HG03045 (cell line): ENCODE measurements at regions not wholly inside any gene's neighbourhood (a gene's known extent, or its start where the extent isn't known, plus 50 kb on each side); places are given as distances from the start of the nearest gene placed in this dataset.

Experiments used
- ATAC-seq: cut with Tn5 transposase; IDR thresholded peaks from one replicate; pipeline ENCODE4 v1.9.1; 2021; ENCODE audit warnings: mild to moderate bottlenecking, moderate library complexity; ENCODE audit not compliant: unreplicated experiment

DNA sequence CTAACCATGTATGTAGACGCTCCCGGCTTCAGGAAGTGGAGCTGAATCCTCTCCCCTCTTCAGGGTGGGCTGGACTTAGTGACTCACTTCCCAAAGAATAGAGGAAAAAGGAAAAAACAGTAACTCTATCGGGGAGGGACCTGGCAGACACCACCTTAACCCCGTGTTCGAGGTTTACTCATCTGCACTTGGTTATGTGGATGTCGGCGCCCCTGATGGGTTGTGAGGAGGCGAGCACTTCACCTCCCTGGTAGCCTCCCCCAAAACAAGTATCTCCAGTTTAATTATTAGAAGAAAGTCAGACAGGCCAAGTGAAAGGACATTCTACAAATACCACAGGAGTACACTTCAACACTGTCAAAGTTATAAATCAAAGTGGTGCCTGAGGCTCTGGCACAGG is 559.7 kb downstream of the TCERG1L start:
- ATAC-seq, result no peak

- no peak for ATAC-seq
Observed at GRCh38 chr10:130756651-130757050, 554.9 kb downstream of the TCERG1L start.

- no peak for ATAC-seq
Observed at GRCh38 chr10:130757271-130757670, 554.2 kb downstream of the TCERG1L start.

DNA sequence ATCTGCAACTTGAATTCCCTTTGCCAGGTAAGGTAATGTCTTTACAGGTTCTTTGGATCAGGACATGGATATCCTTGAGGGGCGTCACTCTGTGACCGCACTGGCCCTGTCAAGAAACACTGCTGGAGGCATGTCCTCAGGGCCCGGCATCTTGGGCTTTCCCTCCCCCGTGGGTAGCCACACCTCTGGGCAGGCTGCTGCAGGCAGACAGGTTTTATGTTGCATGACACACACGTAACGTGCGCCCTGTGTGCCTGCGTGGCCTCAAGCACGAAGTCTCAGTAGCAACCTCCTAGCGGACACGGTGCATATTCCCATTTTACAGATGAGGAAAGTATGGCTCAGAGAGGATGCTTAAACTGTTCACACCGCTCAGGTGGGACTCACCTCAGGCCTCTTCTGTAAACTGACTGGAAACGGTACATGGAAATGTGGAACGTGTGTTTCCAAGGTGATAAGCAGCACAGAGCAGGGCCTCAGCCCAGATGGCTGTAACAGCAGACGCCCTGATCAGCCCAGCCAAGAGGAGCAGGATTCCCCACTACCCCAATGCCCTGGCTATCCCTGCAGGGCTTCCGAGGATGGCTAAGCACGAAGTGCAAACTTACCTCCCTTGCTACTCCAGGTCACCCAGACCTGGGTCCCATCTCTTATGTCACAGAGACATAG is 553.6 kb downstream of the TCERG1L start:
- no peak for ATAC-seq

GRCh38 chr10:130758529-130758928 is 553.0 kb downstream of the TCERG1L start:
- no peak for ATAC-seq

GRCh38 chr10:130761032-130761575 is 550.4 kb downstream of the TCERG1L start:
- no peak for ATAC-seq

- ATAC-seq, result no peak
Observed at GRCh38 chr10:130761788-130762301, 549.7 kb downstream of the TCERG1L start.

DNA sequence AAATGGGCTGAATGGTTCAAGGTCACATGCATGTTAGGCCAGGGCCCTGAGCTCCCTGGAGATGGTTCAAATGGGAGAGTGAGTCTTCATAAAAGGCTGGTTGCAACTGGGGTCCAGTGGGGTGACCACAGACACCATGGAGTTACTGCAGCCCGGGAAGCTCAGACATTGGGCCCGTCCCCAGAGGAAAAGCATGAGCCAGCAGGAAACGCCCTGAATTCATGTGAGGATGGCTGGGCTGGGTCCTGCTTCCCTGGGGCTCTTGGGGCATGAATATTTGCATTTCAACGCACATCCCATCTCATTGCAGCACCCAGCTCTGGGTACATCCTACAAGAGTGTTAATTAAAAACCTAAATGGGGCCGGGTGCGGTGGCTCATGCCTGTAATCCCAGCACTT is 549.0 kb downstream of the TCERG1L start:
- no peak for ATAC-seq

GRCh38 chr10:130763071-130763470 is 548.5 kb downstream of the TCERG1L start:
- ATAC-seq, result no peak

DNA sequence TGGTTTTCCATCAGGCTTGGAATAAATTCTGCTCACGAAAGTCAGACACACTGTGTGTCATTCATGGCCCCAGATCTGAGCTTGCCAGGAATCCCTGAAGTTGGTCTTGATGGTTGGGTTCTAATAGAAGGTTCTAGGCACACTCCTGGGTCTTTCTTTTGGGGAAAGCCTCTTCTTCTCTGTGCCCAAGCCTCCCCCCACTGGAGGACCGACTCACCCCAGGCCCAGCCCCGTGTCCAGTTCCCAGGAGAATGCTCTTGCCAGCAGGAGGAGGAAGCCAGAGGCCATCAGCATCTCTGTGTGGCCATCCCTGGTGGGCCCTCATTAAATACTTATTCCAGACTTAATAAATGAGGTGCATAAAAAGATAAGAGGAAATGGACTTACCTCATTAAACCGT is 548.0 kb downstream of the TCERG1L start:
- ATAC-seq, result no peak

- ATAC-seq, result no peak
Observed at GRCh38 chr10:130764651-130765050, 546.9 kb downstream of the TCERG1L start.

- no peak for ATAC-seq
Observed at GRCh38 chr10:130766071-130766470, 545.5 kb downstream of the TCERG1L start.

DNA sequence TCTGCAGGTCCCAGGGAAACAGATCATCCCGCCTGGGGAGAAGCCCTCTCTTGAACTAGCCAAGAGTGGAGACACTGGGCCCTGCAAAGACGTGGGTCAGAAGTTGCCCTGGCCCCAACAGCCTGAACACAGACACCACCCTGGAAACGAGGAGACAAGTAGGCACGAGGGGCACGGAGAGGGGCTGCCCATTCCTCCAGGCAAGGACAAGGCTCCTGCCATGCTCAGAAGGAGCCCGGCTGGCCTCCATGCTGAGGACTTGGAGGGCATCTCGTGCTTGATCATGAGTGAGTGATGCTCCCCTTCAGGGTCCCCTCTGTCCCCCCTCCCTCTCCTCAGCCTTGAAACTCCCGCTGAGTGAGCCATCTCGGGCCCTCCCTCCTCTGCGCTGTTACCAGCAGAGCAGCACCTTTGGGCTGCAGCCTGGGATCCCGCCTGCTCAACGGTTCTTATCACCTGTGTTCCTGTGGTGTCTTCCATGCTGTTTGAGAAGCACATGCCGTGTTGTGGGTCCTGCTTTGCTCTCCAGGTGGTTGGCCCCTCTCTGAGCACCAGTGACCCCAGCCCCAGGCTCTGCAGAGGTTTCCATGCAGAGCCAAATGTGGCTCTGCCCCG is 544.3 kb downstream of the TCERG1L start:
- no peak for ATAC-seq

DNA sequence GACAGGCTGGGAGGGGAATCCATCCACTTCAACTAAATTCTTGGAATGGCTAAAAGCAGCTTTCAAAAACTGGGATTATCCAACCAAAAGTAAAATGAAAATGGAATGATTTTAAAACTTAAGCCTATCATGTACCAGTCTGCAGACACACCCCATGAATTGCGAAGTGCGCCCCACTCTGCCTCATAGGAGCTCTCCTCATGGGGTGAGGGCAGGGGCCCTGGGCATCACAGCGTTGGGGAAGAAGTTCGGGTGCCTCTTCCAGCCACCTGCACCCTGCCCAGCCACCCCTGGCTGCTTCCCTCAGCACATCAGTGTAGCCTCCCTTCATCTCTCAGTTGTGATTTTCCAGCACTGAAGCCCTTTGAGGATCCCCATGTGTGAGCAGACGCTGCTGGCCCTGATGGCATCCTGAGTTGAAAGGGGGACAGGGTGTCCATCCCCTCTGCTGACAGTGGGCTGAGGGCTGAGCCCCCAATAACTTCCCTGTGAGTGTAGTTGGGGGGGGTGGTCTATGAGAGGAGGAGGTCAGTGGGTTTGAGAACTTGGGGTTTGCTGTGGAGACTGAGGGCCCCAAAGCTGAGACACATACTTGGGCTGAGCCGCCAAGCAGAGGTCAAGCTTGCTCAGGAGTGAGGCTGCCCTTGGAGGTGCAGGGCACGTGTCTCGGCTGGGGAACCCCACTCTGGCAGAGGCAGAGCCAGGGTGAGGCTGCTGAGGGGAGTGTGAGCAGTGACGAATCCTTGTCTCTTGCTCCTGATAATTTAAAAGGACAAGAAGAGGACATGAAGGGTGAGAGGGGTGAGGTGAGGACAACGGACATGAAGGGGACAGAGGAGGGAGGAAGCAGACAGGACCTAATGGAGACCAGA is 542.1 kb downstream of the TCERG1L start:
- ATAC-seq, result no peak

- no peak for ATAC-seq
Observed at GRCh38 chr10:130770018-130770630, 541.4 kb downstream of the TCERG1L start.

GRCh38 chr10:130771491-130771946 is 540.0 kb downstream of the TCERG1L start:
- ATAC-seq, result no peak

DNA sequence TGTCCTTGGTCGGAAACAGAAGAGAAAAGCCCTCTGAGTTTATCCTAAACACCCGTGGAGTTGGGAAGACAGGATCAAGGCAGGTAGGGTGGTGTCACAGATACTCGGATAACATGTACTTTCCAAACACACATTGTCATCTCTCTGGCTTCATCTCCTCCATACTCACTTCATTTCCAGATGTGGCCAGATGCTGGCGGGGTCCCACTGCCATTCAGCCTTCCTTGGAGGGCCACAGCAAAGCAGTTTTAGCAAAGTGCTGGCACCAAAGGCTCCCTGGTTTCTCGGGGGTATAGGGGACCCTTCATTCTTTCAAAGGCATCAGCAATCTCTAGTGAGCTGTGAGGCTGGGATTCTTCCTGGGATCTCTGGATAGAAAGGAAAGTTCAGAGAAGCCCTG is 539.5 kb downstream of the TCERG1L start:
- ATAC-seq, result no peak

DNA sequence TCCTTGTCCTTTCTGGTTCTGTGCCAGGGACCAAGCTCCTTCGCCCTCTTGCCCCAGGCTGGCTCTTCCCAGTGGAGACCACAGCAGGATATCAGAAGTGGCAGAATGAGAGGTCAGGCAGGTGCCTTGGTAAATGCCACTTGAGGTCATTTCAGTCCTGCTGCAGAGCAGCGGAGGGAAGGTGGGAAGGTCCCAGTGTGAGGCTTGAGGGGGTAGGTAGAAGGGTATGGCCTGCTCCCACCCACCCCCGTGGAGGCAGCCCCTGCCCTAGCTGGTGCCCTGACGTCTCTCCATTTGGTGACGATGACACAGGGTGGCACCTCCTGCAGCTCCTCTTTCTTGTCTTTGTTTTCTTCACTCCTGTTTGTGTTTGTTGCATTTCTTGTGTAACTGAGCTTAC is 538.8 kb downstream of the TCERG1L start:
- ATAC-seq, result no peak

DNA sequence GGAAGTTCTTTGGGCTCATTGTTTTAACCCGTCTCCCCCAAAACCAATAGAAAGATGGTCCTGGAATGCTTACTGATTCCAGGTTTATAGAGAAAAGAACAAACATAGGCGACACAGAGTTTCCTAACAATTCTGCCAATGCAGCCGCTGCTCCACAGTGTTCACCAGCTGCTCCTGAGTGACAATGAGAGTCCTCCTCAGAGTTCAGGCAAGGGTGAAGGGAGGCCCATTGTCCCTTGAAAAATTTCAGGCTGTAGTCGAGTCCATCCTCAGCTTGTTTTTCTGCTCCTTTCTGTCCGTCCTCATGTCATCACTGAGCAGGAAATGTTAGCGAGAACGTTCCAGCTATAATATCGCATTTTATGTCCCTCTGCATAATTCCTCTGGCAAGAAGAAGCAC is 537.6 kb downstream of the TCERG1L start:
- ATAC-seq, result no peak

- no peak for ATAC-seq
Observed at GRCh38 chr10:130774871-130775270, 536.6 kb downstream of the TCERG1L start.

DNA sequence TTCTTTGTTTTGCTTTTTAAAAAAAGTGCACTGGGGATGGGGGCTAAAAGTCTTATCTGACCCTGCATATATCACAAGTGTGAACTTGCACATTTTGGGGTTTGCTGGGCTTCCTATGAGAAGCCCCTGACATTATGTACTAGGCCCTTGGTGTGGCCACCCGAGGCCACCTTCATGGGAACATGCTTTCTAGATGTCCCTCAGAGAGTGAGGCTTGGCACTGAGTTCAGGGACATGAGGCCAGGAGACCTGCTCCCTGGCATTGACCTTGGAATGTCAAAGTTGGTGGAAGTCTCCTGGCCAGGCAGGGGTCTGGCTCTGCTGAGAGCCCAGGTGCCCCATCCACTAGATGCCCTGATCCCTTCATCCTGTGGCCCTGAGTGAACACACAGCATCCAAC is 536.2 kb downstream of the TCERG1L start:
- no peak for ATAC-seq
